Muscle of leg (tissue), 3 donors: ENCODE measurements at regions not wholly inside any gene's neighbourhood (a gene's known extent, or its start where the extent isn't known, plus 50 kb on each side); places are given as distances from the start of the nearest gene placed in this dataset.
A peak's percentile ranks its signal among the peaks of the same experiment; 100 is the strongest.

ENCODE experiments used
- DNase-seq: peaks from one replicate; pipeline ENCODE4 v3.0.0; 2013
- H3K27ac ChIP-seq: one replicate; pipeline ENCODE4 v1.5.1; 2013; ENCODE audit warnings: mild to moderate bottlenecking, low read length, control low read depth
- H3K27me3 ChIP-seq: one replicate; pipeline ENCODE4 v1.6.1; 2013; ENCODE audit warnings: low read length; ENCODE audit not compliant: control insufficient read depth, insufficient read depth
- H3K36me3 ChIP-seq: one replicate; pipeline ENCODE4 v1.6.1; 2013; ENCODE audit warnings: low read length; ENCODE audit not compliant: control insufficient read depth, insufficient read depth
- H3K4me1 ChIP-seq: one replicate; pipeline ENCODE4 v1.6.1; 2013; ENCODE audit warnings: low read length; ENCODE audit not compliant: control insufficient read depth, insufficient read depth
- H3K4me3 ChIP-seq: one replicate; pipeline ENCODE4 v1.5.1; 2013; ENCODE audit warnings: low read length, control low read depth
- H3K9me3 ChIP-seq: replicated peaks from 2 replicates; pipeline ENCODE4 v1.6.1; 2013; ENCODE audit warnings: low read depth, low read length; ENCODE audit not compliant: control insufficient read depth
- WGBS: methylation state at CpG from one replicate; pipeline ENCODE4 v1.1.5; 2013; ENCODE audit warnings: missing lambda C conversion rate; ENCODE audit not compliant: insufficient coverage; 5-methylcytosine and 5-hydroxymethylcytosine counted together

DNA sequence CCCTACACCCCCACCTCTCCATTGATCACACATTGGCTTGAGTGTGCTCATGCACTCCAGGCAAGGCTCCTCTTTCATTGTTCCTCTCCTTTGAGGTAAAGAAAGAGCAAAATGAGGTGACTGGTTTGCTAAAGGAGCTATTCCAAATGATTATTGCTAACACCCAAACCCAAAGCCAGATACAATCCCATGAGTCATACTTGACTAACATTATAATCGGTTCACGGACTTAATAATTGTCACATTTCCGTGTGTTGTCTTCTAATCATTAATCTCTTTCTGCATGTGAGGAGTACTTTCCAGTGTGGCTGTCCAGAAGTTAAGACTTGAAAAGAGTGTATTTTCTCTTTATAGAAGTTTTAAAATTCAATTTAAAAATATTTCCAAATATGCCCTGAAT is 174.3 kb upstream of the SFRP2 start:
- DNase-seq, result peak; percentile 48

DNA sequence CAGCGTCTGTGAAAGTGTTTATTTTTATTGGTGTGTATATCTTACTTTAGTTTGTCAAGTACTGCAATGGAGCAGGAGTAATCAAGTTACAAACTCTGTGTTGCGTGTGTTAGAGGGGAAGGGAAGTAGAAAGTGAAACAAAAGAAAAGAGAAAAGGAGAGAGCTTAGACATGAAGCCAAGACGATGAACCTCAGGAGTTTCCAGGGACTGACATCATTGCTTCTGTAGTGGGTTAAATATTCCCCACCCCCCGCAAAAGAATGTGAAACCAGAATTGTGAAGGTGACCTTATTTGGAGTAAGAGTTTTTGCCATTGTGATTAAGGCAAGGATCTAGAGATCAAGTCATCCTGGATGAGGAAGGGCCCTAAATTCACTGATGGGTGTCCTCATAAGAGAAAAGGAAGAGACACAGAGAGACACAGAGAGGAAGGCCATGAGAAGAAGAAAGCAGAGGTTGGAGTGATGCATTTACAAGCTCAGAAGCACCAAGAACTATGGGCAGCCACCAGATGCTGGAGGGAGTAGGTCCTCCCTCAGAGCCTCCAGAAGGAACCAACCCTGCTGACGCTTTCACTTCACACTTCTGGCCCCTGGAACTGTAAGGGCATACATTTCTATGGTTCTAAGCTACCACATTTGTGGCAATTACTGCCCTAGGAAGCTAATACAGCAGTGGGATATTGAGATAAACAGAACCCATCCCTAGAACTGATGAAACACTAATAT is 173.6 kb upstream of the SFRP2 start:
- Histone ChIP-seq H3K4me1 (no peaks in the 10 kb centered on the region), H3K9me3 (no peaks in the 10 kb centered on the region), H3K27me3 (no peaks in the 10 kb centered on the region), H3K36me3 (no peaks in the 10 kb centered on the region), H3K4me3 (no peak overlapping the region), H3K27ac (no peak overlapping the region)
- WGBS, result 56% methylated on average over 3 of the region's 5 CpGs
- DNase-seq, result no peak

More for the DNA sequence above, 174.3 kb upstream of the SFRP2 start:
- H3K4me3 ChIP-seq, result no peak overlapping the region
- no peaks in the 10 kb centered on the region for H3K4me1 ChIP-seq
- H3K36me3 ChIP-seq, result no peaks in the 10 kb centered on the region
- WGBS, result no CpG with 5 or more reads among the region's 3 CpGs
- no peaks in the 10 kb centered on the region for H3K9me3 ChIP-seq
- no peaks in the 10 kb centered on the region for H3K27me3 ChIP-seq
- no peak overlapping the region for H3K27ac ChIP-seq

DNA sequence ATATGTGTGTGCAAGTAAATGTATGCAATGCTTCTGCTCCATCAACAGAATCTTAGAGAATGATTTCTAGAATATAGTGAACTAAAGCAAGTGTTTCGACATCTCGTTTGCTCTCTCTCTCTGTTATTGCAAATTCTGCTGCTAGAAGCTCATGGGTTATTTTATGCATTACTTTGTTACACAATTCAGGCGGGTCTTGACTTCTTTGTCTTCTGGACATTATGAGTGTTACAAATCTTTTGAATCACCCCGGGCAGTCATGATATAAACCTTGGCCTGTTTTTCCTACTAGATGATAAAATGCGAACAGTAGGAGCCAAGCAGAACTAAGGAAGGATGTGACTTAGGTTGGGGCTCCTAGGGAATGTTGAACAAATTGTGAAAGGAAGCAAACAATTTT is 166.4 kb upstream of the SFRP2 start:
- Histone ChIP-seq H3K27me3 (no peaks in the 10 kb centered on the region), H3K4me1 (no peaks in the 10 kb centered on the region), H3K36me3 (no peaks in the 10 kb centered on the region), H3K9me3 (no peaks in the 10 kb centered on the region), H3K4me3 (no peak overlapping the region), H3K27ac (no peak overlapping the region)
- DNase-seq, result no peak
- WGBS, result 82% methylated on average over 2 of the region's 5 CpGs

DNA sequence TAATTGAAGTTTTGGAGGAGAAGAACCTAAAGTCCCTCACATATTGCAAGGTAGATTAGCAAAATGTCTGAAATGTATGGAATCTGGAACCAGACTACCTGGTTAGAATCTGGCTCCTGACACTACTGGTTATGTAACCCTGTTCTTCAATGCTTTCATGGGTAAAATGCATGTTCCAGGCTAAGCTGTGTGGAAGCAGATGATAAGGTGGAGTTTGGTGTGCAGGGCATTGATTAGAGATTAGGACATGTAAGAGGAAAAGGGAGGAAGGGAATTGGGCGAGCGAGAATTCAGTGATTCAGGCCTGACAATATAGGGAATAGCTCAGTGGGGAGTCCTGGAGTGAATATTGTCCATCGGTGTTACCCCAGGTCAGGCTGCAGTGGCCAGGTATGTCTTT is 165.8 kb upstream of the SFRP2 start:
- Histone ChIP-seq H3K27me3 (no peaks in the 10 kb centered on the region), H3K36me3 (no peaks in the 10 kb centered on the region), H3K27ac (no peak overlapping the region), H3K9me3 (no peaks in the 10 kb centered on the region), H3K4me1 (no peaks in the 10 kb centered on the region), H3K4me3 (no peak overlapping the region)
- WGBS, result no CpG with 5 or more reads among the region's 3 CpGs
- DNase-seq, result no peak

DNA sequence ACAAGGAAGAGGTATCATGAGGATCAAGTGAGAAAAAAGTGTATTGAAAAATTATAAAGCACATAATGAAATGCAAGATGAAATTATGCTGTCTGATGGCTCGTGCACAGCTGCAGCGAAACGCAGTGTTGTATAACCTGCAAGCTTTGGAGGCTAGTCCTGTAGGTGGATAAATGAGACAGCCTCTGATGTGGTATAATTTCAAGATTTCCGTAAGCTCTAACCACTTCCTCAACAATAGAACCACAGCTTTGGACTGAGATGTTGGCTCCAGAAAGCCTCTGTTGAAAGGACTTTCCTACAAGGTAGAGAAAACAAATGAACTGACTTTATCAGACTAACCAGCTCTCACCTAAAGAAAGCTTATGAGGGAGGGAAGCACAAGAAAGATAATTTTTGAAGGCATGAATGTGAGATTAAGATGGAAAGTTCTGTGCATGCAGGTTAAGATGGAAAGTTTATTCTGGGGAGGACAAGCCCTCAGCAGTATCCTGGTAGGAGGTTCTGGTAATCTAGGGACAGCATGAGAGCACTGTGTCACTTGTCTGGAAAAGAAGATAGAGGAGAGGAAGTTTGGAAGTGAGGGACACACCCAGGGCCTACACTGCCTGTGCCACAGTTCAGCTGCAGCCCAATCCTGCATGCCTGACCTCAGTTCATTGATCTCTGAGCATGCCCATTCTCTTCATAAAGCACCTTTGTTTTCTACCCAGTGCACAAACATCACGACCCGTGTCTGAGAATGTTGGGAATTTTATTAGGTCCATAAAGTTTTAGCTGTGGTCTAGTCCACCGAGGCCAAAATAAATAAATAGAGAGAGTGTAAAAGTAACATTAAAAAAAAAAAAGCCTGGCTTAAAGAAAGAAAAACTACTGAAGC is 161.5 kb upstream of the SFRP2 start:
- no peak overlapping the region for H3K4me3 ChIP-seq
- no peaks in the 10 kb centered on the region for H3K4me1 ChIP-seq
- H3K9me3 ChIP-seq, result peaks cover 5% of the 10 kb centered on the region
- 61% methylated on average over 3 of the region's 7 CpGs for WGBS
- no peak for DNase-seq
- H3K27me3 ChIP-seq, result no peaks in the 10 kb centered on the region
- no peaks in the 10 kb centered on the region for H3K36me3 ChIP-seq
- no peak overlapping the region for H3K27ac ChIP-seq

DNA sequence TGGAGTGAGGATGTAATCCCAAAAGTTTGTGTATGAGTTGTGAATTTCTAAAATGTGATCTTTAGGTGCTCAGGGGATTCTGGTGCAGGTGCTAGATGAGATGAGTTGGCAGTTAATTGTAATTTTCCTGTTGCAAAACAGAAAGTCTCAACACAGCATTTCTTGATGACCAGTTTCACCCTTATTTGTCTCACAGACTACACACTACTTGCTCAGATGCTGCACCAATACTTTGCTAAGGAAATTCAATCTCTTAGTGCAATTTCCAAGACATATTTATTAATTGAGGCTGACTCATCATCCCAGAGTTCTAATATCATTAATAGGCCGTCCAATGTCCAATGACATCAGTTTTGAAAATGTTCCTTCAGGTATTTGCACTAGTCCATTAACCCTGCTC is 159.2 kb upstream of the SFRP2 start:
- H3K27ac ChIP-seq, result no peak overlapping the region
- 78% methylated on average over 1 of the region's 1 CpG for WGBS

DNA sequence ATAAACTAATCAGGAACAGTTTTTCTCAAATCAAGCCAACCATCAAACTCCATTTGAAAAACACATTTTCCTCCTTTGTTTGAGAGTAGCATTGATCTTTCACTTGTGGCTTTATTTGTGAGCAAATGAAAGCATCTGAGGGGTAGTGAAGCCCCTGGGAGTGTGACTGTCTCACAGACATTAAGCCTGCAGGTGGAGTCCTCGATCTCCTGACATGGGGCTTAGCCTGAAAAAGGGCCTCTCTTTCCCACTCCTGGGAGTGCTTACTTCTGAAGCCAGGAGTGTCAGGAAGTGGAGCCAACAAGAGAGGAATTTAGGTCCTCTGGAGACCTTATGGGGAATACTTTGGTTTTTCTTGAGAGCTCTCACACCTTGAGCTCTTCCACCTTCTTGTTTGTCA is 158.2 kb upstream of the SFRP2 start:
- WGBS, result no CpG with 5 or more reads among the region's 1 CpG
- H3K36me3 ChIP-seq, result no peaks in the 10 kb centered on the region

More for the DNA sequence above, 159.2 kb upstream of the SFRP2 start:
- no peaks in the 10 kb centered on the region for H3K4me1 ChIP-seq
- H3K27me3 ChIP-seq, result no peaks in the 10 kb centered on the region
- peaks cover 5% of the 10 kb centered on the region for H3K9me3 ChIP-seq
- no peak overlapping the region for H3K4me3 ChIP-seq
- no peaks in the 10 kb centered on the region for H3K36me3 ChIP-seq
- no peak for DNase-seq

DNA sequence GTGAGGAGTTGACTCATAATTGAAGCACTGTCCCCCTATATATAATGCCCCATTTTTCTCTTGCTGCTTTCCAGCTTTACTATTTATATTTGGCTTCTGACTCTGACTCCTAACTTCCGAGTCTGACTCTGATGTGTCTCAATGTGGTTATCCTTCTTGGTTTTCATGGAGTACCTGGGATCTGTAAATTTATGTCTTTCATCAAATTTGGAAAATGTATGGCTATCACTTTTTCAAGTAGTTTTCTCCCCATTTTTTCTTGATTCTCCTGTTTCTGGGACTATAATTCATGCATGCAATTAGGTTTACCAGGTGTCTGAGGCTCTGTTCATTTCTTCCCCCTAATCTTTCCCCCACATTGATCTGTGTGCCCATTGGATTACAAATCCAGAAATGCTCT is 156.8 kb upstream of the SFRP2 start:
- DNase-seq, result no peak
- Histone ChIP-seq H3K4me1 (no peaks in the 10 kb centered on the region), H3K27ac (no peak overlapping the region), H3K27me3 (no peaks in the 10 kb centered on the region), H3K4me3 (no peak overlapping the region), H3K9me3 (peaks cover 5% of the 10 kb centered on the region), H3K36me3 (no peaks in the 10 kb centered on the region)
- WGBS, result no CpG with 5 or more reads among the region's 1 CpG

More for the DNA sequence above, 158.2 kb upstream of the SFRP2 start:
- H3K4me3 ChIP-seq, result no peak overlapping the region
- H3K9me3 ChIP-seq, result peaks cover 5% of the 10 kb centered on the region
- DNase-seq, result no peak
- H3K27ac ChIP-seq, result no peak overlapping the region
- no peaks in the 10 kb centered on the region for H3K27me3 ChIP-seq
- no peaks in the 10 kb centered on the region for H3K4me1 ChIP-seq

DNA sequence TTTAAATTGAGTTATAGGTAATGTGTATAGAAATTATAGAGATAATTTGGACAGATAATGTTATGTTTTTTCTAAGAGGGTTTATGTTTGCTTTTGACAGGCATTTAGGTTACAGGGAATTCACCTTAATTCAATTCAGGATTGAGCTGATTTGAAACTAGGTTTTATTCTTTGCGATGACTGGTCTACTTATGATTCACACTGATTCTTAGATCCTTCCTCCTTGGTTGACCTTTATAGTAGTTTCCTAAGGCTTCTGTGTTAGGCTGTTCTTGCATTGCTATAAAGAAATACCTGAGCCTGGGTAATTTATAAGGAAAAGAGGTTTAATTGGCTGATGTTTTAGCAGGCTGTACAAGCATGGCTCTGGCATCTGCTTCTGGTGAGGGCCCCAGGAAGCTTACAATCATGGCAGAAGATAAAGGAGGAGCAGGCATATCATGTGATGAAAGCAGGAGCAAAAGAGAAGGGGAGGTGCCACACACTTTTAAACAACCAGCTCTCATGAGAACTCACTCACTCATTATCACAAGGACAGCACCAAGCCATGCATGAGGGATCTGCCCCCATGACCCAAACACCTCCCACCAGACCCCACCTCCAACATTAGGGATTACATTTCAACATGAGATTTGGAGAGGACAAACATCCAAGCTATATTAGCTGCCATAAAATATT is 155.0 kb upstream of the SFRP2 start:
- Histone ChIP-seq H3K9me3 (peaks cover 5% of the 10 kb centered on the region), H3K36me3 (no peaks in the 10 kb centered on the region), H3K27me3 (no peaks in the 10 kb centered on the region), H3K27ac (no peak overlapping the region), H3K4me3 (no peak overlapping the region), H3K4me1 (no peaks in the 10 kb centered on the region)
- no CpG with 5 or more reads among the region's 1 CpG for WGBS
- no peak for DNase-seq

DNA sequence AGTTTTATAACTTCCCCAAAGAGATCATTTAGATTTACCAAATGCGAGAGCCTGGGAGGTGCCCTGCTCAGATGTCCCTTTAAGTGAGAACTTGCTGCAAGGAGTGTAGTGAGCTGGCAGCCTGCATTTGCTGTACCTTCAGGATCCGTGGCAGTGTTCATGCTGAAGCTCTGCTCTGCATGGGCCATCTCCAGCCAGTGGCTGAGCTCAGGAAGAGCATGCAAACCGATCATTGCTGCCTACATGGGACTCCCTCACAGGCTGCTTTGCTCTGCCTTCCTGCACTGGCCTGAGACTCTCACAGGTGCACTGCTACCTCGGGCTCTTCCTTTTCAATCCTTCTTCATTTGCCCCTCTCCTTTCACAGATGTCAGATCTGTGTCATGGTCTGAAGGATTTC is 152.0 kb upstream of the SFRP2 start:
- Histone ChIP-seq H3K9me3 (peaks cover 4% of the 10 kb centered on the region), H3K4me3 (no peak overlapping the region), H3K4me1 (no peaks in the 10 kb centered on the region), H3K36me3 (no peaks in the 10 kb centered on the region), H3K27ac (no peak overlapping the region), H3K27me3 (no peaks in the 10 kb centered on the region)
- no peak for DNase-seq
- 54% methylated on average over 2 of the region's 4 CpGs for WGBS
